Prostate gland (tissue), 2 donors: ENCODE measurements at regions not wholly inside any gene's neighbourhood (a gene's known extent, or its start where the extent isn't known, plus 50 kb on each side); places are given as distances from the start of the nearest gene placed in this dataset.

Experiments used
- DNase-seq: peaks from one replicate; pipeline ENCODE4 v3.0.0-alpha.2; 2019; ENCODE audit warnings: low spot score
- H3K27ac ChIP-seq, 2 donors: fragments of 200-600 bp; sonication (generic); 2 replicates each; pipeline ENCODE4 v1.5.1; 2017 to 2019
- H3K27me3 ChIP-seq: fragments of 200-600 bp; sonication (generic); replicated peaks from 2 replicates; pipeline ENCODE4 v1.5.1; 2019; ENCODE audit not compliant: insufficient read depth
- H3K36me3 ChIP-seq, 2 donors: fragments of 200-600 bp; sonication (generic); 1 replicate in 1 of 2; 2 replicates in 1 of 2; pipeline versions ENCODE4 v1.5.1 to v1.8.1; 2017 to 2019
- H3K4me1 ChIP-seq: fragments of 200-600 bp; sonication (generic); replicated peaks from 2 replicates; pipeline ENCODE4 v1.5.1; 2019
- H3K4me3 ChIP-seq, 2 donors: fragments of 200-600 bp; sonication (generic); 2 replicates each; pipeline ENCODE4 v1.5.1; 2017 to 2019
- H3K9me3 ChIP-seq: fragments of 200-600 bp; sonication (generic); 2 replicates; pipeline ENCODE4 v1.5.1; 2017
- CTCF ChIP-seq, 4 experiments: fragments of 200-600 bp in 2 of 4; fragments of 450-650 bp in 2 of 4; sonication (generic) in 2 of 4; IDR thresholded peaks; 1 replicate in 3 of 4; 2 replicates in 1 of 4; pipeline ENCODE4 v1.5.1; 2016 to 2019; ENCODE audit warnings: antibody characterized with exemption in 4 of 4, mild to moderate bottlenecking in 2 of 4, moderate library complexity in 2 of 4
- POLR2A ChIP-seq: fragments of 450-650 bp; IDR thresholded peaks from one replicate; pipeline ENCODE4 v1.6.1; 2016; ENCODE audit warnings: antibody characterized with exemption, mild to moderate bottlenecking
- POLR2AphosphoS5 ChIP-seq: sonication (generic); formaldehyde crosslinking; IDR thresholded peaks from one replicate; pipeline ENCODE4 v1.6.1; 2017; ENCODE audit warnings: antibody characterized with exemption
- WGBS: methylation state at CpG from one replicate; pipeline ENCODE4 v1.1.5; 2018; 5-methylcytosine and 5-hydroxymethylcytosine counted together
- intact Hi-C: fragments of 100-400 bp; cut with DNase I; formaldehyde crosslinking; loops from one replicate; pipeline ENCODE4 v1.14.2; 2022

- intact Hi-C loops: no loop called here
- Histone ChIP-seq H3K4me1 (no peaks in the 10 kb centered on the region), H3K27ac (no peak overlapping the region), H3K9me3 (no peaks in the 10 kb centered on the region), H3K27me3 (peaks cover 6% of the 10 kb centered on the region), H3K4me3 (no peak overlapping the region), H3K36me3 (no peaks in the 10 kb centered on the region)
- WGBS: 87% methylated on average over 7 of the region's 7 CpGs
- no peak for TF ChIP-seq POLR2AphosphoS5
- no peak for TF ChIP-seq POLR2A
- no peak for TF ChIP-seq CTCF (IDR thresholded peaks at IDR 0.05)
- no peak for DNase-seq
Measured at GRCh38 chr1:29646161-29646775, 409.9 kb downstream of the PTPRU start.

- TF ChIP-seq POLR2AphosphoS5 (no peak), CTCF (IDR thresholded peaks at IDR 0.05) (no peak)
- peaks cover 6% of the 10 kb centered on the region for H3K27me3 ChIP-seq
- intact Hi-C loops: no loop called here
- no peak overlapping the region for H3K27ac ChIP-seq
- DNase-seq: no peak
- 59% methylated on average over 9 of the region's 9 CpGs for WGBS
- no peaks in the 10 kb centered on the region for H3K4me1 ChIP-seq
- no peaks in the 10 kb centered on the region for H3K9me3 ChIP-seq
- H3K36me3 ChIP-seq: no peaks in the 10 kb centered on the region
- H3K4me3 ChIP-seq: no peak overlapping the region
Measured at GRCh38 chr1:29645586-29645985, 409.3 kb downstream of the PTPRU start.

GRCh38 chr1:29644812-29645211, 408.5 kb downstream of the PTPRU start:
- no peak overlapping the region for H3K4me3 ChIP-seq
- no peaks in the 10 kb centered on the region for H3K4me1 ChIP-seq
- no peak for TF ChIP-seq POLR2A
- no peak overlapping the region for H3K27ac ChIP-seq
- no peaks in the 10 kb centered on the region for H3K9me3 ChIP-seq
- DNase-seq: no peak
- 78% methylated on average over 4 of the region's 4 CpGs for WGBS
- intact Hi-C loops: no loop called here
- H3K36me3 ChIP-seq: no peaks in the 10 kb centered on the region
- peaks cover 6% of the 10 kb centered on the region for H3K27me3 ChIP-seq

GRCh38 chr1:29643838-29644440, 407.6 kb downstream of the PTPRU start:
- no peaks in the 10 kb centered on the region for H3K36me3 ChIP-seq
- no peaks in the 10 kb centered on the region for H3K9me3 ChIP-seq
- no peak overlapping the region for H3K4me3 ChIP-seq
- peaks cover 3% of the 10 kb centered on the region for H3K27me3 ChIP-seq
- no peak overlapping the region for H3K27ac ChIP-seq
- intact Hi-C loops: no loop called here
- DNase-seq: no peak
- H3K4me1 ChIP-seq: no peaks in the 10 kb centered on the region
- 90% methylated on average over 1 of the region's 1 CpG for WGBS
- TF ChIP-seq POLR2A (no peak), CTCF (IDR thresholded peaks at IDR 0.05) (no peak), POLR2AphosphoS5 (no peak)

- WGBS: 78% methylated on average over 4 of the region's 4 CpGs
- TF ChIP-seq POLR2A (no peak), POLR2AphosphoS5 (no peak), CTCF (IDR thresholded peaks at IDR 0.05) (no peak)
- no peak overlapping the region for H3K4me3 ChIP-seq
- peaks cover 3% of the 10 kb centered on the region for H3K27me3 ChIP-seq
- no peaks in the 10 kb centered on the region for H3K9me3 ChIP-seq
- DNase-seq: no peak
- no peaks in the 10 kb centered on the region for H3K4me1 ChIP-seq
- no peaks in the 10 kb centered on the region for H3K36me3 ChIP-seq
- intact Hi-C loops: no loop called here
- no peak overlapping the region for H3K27ac ChIP-seq
Measured at GRCh38 chr1:29643281-29643680, 407.0 kb downstream of the PTPRU start.
